RCC 7860 (cell line): ENCODE measurements at regions not wholly inside any gene's neighbourhood (a gene's known extent, or its start where the extent isn't known, plus 50 kb on each side); places are given as distances from the start of the nearest gene placed in this dataset.

Experiments used
- DNase-seq: peaks from one replicate; pipeline ENCODE4 v3.0.0-alpha.2; 2015; ENCODE audit warnings: low spot score
- FAIRE-seq: peaks from 2 replicates; lab custom pipeline; 2012; peaks lifted over from hg19 to GRCh38; lab: Jason Lieb, UNC

DNA sequence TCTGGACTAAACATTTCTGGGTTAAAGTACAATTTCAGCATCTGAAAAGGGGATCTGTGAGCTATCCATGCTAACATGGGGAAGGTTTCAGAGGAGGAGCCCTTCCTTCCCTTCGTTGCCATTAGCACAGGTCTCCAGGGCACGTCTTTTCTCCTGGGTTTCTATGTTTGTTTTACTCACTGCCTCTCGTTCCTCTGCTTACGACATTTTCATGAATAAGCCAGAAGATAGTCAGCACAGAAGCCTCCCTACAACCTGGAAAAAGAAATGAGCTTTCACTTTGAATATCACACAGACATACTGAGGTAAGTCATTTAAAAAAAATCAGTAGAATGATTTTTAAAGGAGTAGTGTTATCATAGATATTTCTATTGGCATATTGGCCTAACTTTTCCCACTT, 117.2 kb upstream of the KCNMB2 start:
- FAIRE-seq (no peak), DNase-seq (no peak)

DNA sequence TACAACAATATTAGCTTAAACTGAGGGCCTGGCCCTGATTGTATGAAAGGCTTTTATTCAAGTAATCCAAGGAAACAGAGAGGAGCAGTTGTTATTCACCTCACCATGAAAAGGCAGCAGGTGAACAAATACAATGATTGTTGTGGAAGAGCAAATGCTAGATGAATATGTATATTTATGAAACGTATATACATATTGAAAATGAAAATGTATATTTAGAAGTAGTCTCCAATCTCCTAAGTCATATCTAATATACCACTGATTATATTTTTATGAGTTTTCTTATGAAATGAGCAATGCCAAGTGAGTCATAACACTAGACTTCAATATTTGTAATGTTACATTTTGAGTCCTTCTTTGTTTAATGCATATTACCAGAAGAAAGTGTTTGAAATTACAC, 116.2 kb upstream of the KCNMB2 start:
- FAIRE-seq (no peak), DNase-seq (no peak)

DNA sequence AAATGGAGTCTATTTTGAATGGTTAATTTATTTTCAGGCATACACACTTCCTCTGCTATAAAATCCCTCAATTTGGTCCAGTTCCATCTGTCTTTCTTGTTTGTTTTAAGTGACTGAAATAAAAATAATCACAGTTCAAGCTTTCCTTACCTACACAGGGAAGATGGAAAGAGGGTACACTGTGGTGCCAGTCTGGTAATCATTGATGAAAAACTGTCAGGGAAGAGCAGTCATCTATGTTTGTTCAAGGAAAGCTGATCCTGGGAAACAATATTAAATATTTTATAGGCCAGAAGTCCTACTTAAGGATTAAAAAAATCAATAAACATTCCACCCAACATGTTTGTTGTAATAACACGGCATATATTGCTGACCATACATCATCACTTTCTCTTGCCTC, 115.2 kb upstream of the KCNMB2 start:
- FAIRE-seq = peak; percentile 31
- no peak for DNase-seq

DNA sequence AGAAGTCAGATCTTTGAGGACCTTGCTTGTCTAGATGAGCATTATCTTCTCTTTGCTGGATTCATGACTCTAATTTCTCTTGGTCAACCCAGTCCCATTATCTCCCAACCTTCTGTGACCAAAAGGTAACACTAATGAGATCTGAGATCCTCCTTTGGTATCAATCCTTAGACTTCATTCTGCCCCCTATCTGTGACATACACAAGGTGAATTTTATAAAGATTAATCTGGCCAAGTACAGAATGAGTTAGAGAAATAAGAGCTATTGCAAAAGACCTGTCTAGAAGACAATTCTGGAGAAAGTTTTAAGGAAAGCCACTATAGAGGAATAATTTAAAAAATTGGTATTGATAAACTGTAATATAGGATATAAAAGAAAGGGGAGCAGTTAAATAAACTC, 113.8 kb upstream of the KCNMB2 start:
- FAIRE-seq = no peak
- DNase-seq = no peak

DNA sequence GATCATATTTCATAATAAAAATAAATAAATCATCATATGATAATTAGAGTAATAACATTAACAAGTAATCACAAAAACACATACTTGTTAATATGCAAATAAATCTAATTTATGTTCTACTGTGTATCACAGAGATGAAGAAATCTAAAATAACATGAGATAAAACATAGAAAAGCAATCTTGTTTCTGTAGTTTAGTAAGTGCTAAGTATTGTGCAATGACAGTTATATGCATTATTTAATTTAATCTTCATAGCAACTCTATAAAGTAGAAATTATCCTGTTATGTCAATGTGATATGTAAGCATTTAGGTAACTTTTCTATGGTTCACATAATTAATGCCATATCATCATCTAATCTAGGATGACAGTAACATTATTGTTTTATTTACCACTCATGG, 108.2 kb upstream of the KCNMB2 start:
- no peak for FAIRE-seq
- no peak for DNase-seq

DNA sequence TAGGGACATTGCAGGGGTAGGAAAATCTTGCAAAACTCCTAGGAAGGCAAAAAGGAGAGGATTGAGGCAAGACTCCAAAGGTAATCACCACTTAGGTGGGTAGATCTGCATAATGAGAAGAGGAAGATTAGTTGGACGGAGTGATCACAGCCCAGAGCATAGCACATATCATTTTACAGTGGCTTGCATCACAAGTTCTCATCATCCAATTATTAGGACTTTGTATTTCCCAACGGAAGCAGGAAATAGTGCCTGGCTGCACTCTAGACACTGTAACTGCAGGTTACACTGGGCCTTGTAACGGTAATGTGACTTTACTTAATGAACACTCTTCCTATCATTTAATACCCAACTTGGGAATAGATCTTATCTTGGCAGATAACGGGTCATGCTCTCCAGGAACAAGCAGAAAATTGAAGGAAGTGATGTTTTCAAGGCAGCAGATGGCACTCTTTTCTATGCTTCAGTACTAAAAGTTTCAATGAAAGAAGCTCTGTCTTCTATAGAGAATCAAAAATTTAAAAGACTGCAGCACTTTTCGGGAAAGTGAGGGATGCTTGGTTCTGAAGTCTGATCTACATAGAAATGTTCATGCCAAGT, 101.9 kb upstream of the KCNMB2 start:
- DNase-seq = no peak
- no peak for FAIRE-seq

DNA sequence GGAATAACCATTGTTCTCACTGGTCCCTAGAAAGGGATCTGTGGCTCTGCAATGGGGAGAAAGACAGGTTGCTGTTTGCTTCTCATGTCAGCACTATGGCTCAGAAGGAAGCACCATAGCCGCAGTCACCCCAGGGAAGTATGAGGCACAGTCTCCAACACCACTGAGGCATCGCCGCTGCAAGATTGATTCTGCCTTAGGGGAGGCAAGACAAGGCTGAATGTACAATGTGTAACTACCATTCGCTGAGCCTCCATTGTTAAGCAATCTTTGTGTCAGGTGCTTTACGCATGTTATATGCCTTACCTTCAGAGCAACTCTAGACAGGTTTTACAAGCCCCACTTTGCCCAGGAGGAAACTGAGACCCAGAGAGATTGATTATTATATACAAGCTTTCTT, 100.7 kb upstream of the KCNMB2 start:
- DNase-seq = no peak
- FAIRE-seq = no peak

DNA sequence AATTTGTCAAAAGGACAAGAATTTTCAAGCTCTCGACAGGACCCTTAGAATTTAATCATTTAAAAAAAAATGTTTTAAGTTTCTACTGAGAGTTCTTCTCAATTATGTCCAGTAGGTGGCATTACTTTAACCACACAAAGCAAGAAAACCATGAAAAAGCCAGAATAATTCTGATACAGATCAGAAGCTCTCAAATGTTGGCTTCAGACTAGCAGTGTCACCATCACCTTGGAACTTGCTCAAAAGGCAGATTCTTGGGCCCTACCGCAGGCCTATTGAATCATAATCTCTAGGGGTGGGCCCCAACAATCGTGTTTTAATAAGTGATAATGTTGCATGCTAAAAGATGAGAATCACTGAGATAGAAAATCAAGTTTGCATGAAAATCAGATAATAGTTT, 99.5 kb upstream of the KCNMB2 start:
- DNase-seq (peak; percentile 9), FAIRE-seq (peak; percentile 40)

DNA sequence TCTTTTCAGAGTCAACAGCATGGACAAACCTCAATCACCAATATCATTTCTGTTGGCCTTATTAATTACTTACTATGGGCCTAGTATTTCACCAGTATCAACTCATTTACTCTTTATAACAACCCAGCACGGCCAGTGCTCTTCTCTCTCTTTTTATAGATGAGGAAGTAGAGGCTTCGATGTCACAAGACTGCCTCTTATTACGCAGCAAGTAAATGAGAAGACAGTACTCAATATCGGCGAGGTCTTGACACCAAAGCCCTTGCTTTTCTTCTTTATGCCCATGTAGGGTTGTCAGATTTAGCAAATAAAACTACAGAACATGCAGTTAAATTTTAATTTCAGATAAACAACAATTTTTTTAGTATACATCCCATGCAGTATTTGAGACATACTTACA, 99.0 kb upstream of the KCNMB2 start:
- FAIRE-seq = no peak

DNA sequence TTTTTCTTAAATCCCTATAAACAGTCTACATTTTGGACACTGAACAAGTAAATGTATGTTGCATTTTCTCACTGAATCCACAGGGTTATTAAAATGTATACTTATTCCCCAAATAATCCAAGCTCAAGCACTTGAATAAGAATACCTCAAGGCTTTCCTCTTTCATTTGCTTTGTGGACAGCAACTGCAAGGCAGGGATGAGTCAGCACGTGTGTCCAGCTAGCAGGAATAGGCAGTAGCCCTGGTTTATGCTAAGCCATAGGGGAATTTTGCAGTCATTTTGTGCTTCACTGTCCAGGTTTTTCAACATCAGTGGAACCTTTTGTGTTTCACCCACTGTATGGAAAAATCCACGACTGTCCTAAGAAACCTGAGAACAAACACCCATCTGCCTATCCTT, 96.7 kb upstream of the KCNMB2 start:
- FAIRE-seq (peak; percentile 42), DNase-seq (peak; percentile 17)

More for the DNA sequence above, 99.0 kb upstream of the KCNMB2 start:
- no peak for DNase-seq

DNA sequence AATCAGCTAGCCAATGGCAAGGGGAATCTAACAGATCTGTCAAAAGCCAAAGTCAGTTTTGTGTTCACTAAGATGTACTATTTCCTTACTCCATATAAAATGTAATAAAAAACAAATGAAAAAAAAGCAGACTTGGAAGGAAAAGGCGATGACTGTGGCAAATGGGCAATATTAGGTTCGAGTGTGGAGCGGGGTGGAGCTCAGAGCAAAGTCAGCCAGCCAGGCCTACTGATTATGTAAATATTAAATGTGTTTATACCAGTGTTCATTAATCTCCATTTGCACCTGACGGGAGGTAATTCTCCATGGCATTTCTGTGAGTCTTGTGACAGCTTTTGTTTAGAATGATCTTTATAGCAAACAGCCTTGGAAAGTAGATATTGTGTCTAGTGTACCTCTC, 96.2 kb upstream of the KCNMB2 start:
- FAIRE-seq (no peak), DNase-seq (no peak)

DNA sequence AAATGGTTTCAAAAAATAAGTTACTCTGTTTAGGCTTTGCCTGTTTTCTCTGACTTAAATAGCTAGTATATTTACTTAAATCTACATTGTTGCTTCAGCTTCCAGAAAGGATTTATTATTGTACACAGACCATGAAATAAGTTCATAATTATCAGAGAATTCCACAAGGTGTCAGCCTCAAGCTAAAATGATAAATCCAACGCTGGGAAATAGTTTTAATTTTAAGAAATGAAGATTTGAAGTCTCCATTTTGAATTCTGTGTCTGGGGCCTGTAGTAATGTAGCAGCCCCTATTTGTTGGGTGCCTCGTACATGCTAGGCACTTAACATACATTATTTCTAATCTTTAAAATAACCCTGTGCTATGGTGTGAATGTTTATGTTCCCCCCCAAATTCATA, 92.6 kb upstream of the KCNMB2 start:
- DNase-seq (no peak), FAIRE-seq (no peak)

DNA sequence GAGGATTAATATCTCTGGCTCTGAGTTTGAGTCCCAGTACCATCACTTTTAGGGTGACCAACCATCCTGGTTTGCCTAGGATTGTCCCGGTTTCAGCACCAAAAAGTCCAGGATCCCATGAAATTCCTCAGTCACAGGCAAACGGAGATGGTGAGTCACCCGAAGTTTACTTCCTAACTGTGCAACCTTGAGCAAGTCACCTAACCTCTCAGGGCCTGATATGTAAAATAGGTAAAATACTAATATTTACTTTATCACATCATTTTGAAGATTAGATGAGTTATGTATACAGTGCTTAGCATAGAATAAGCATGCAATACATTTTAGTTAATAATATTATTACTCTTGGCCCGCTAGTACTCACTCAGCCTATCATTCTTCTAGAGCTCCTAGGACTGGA, 91.1 kb upstream of the KCNMB2 start:
- no peak for DNase-seq
- no peak for FAIRE-seq

DNA sequence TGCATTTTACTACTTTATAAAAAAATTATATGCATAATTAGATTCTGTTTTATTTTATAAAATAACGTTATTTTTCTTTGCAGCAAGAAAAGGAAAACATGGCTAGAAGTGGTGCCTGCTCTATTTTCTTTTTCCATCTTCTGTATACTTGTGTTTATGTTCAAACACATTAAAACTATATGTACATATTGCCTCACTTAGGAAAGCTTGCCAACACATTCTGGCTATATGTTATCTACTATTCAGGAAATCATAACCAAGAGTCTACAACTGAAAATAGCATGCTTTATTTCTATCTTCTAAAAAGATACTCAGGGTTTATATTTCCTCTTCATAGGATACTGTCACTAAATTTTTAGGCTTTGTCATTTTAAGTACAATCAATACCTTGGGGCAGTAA, 90.2 kb upstream of the KCNMB2 start:
- no peak for FAIRE-seq
- no peak for DNase-seq

DNA sequence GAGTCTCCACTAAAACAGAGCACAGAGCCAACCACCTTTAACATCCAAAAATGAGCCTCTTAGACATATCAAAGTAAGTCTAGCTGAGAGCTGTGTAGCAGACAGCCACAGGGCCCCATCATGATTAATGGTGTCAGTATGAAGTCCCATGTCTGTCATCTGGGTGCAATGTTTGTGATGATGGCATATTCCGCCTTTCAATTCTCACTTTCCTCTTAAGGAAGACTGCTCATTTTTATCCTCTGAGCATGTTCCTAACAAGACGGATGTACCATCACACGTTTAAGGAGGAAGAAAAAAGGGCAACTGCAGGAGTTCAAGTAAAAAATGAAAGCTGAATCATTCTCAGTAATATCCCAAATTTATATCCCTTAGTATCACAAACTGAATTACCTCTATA, 85.8 kb upstream of the KCNMB2 start:
- no peak for DNase-seq
- FAIRE-seq = no peak

DNA sequence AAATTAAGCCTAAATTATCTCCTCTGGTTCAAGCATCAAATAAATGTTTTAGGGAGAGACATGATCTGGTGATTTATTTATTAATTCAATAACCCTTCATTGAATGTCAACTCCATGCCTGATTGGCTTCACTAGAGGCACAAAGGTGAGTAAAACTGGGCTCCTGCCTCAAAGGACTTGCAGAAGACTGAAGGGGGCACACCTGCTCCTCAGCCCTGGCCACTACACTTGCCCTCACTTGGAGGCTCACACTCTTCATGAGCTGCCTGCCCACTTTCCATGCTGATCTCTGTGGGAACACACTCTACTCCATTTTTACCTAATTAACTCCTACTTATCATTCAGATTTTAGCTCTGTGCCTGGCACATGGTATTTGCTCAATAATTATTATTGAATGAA, 84.4 kb upstream of the KCNMB2 start:
- DNase-seq (no peak), FAIRE-seq (no peak)

DNA sequence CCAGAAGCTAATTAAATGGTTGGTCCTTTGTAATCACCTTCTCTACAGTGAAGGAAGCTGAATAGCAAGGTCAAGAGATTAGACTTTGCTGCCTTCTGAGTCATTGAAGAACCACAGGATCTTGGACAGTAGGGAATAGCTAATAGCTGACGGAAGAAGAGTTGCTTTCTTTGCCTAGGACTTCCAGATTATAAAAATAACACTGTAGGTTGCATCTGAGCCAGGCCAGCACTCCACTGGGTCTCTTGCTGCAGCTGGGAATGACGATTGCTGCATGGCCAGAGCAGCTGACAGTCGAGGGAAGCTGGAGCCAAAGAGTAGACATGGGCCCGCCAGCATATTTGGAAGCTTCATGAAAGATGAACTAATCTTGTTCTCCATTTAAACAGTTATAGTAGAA, 81.5 kb upstream of the KCNMB2 start:
- no peak for FAIRE-seq

DNA sequence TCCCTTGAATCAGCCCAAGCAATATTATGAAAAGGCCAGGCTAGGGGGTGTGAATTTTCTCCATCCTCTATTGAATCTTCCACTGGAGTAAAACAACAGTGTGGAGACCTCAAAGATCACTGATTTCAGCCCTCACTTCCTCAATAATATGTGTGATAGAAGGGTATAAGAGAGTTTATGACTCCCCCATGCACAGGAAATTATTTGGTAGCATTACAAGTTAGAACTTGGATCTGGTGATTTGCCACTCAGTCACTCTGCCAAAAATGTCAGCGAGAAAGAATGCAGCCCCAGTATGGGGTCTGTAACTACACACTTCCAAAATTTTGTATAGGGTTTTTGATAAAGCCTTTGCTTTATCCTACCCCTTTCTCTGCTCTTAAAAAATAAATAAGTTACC, 81.0 kb upstream of the KCNMB2 start:
- no peak for FAIRE-seq
- no peak for DNase-seq

More for the DNA sequence above, 81.5 kb upstream of the KCNMB2 start:
- no peak for DNase-seq

DNA sequence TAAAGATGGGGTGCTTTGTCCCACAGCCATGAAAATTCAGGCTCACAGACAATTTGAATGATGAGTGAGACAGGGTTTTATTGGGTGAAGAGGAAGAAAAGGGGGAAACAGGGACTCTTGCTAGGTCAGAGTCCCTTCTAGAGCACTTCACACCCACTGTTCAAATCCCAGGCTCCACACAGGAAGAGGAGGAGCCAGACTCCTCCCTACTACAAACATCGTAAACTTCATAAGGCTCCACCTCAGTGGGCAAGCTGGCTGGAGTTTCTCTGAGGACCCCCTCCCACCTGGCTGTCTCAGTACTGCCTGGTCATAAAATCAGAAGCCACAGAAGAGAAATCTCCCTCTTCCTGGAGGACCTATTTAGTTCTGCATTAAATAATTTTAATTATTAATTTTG, 80.3 kb upstream of the KCNMB2 start:
- DNase-seq (no peak), FAIRE-seq (no peak)

DNA sequence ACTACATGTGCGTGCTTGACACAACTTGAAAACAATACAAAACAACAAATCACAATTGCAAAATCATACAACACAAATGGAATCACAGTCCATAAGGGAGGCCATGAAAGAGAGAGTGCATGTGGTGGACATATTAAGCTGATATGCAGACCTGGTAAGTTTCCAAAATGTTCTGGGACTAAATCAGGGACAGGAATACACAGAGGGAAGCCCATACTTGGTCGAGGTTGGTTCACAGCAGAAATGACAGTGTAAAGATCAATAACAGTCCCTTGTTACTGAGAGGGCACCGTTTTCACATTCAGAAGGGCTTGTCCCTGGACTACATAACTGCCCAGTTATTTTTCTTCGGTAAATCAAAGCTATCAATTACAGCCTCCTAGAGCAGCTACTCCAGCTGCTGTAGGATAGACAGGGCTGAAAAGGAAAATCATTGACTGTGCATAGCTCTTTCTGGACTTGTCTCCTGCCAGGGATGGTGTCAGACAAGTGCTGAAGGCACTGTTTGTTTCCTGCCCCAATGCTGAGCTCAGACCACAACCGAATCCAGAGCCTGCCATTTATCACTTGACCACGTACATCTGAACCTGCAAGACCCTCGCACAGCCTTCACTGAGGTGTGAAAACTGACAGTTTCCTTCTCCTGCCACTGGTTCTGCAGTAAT, 79.5 kb upstream of the KCNMB2 start:
- DNase-seq = no peak

DNA sequence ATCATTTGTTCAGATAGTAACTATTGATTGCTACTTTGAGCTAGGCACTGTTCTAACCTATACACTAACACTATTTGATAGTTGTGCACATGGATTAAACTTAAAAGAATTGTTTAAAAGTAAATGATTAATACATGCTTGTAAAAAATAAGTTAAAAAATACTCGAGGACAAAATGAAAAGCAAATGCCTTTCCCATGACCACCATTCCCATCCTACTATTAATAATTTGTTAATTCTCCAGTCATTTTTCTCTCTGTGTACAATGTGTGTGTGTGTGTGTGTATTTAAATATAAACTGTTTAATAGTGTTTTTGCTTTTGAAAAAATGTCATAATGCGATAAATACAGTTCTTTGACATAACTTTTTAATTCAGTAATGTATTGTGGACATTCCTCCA, 78.7 kb upstream of the KCNMB2 start:
- DNase-seq = no peak
- no peak for FAIRE-seq

More for the DNA sequence above, 79.5 kb upstream of the KCNMB2 start:
- no peak for FAIRE-seq

DNA sequence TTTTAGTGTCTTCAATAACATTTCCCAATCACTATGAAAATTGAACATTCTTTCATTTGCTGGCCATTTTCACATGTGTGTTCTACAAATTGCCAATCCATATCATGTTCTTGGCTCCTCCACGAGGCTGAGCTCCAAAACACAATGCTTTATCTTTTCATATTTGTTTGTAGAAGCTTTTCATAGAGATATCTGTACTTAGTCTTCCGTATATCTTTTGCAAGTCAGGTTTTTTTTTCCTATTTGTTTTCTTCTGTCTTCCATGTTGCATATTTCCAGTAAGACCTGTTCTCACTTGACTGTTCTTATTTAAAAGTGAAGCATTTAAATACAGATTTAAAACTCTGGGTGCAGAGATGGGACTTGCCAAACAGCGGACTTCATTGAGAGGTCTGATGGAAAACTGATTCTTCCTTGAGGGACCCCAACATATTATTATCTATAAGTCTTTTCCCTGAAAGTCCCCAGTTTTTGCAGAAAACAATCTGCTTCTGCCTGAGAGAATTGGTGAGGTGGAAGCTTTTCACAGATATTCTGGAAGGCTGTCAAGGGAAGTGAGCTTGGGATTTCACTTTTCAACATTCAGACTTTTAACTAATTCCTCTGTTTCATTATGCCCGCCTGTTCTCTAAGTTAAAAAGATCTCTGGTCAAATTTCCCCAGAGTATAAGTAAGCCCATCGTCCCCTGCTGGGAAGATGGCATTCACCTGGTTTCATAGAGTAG, 77.8 kb upstream of the KCNMB2 start:
- DNase-seq (no peak), FAIRE-seq (no peak)
